Posterior vena cava (tissue), 2 donors: ENCODE measurements at regions not wholly inside any gene's neighbourhood (a gene's known extent, or its start where the extent isn't known, plus 50 kb on each side); places are given as distances from the start of the nearest gene placed in this dataset.

ENCODE experiments used
- DNase-seq: peaks from one replicate; pipeline ENCODE4 v3.0.0-alpha.2; 2020; ENCODE audit warnings: low spot score
- intact Hi-C, 2 donors: fragments of 100-400 bp; cut with DNase I; formaldehyde crosslinking; loops; one replicate each; pipeline versions ENCODE4 v1.14.1 to v1.14.2; 2022 to 2023
- donor health status: DM: yes; HTN: yes; CAD: no.
- donor health status: DM: yes; HTN: yes; CAD: no.

DNA sequence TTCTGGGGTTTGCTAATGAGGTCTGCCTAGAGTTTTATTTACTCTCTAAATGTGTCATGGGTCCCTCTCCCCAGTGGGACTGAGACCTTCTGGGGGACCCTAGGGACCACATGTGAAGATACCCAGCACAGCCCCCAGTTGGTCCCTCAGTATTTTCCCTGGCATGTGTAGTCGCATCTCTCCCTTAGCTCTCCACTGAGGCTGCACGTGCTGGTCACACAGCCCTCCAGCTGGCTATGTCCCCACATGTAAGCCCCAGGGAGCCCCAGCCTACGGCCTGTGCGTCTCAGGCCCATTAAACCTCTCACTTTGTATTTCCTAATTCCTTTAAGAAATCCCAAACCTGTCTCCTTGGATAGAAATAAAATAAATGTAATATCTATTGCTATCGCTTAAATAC is 189.6 kb upstream of the TSHZ3 start:
- no peak for DNase-seq
- intact Hi-C loops, result no loop called here

GRCh38 chr19:31539386-31539785 is 190.2 kb upstream of the TSHZ3 start:
- intact Hi-C loops, result no loop called here

GRCh38 chr19:31541396-31541795 is 192.2 kb upstream of the TSHZ3 start:
- intact Hi-C loops, result no loop called here
- no peak for DNase-seq

More at GRCh38 chr19:31539386-31539785, 190.2 kb upstream of the TSHZ3 start:
- no peak for DNase-seq

DNA sequence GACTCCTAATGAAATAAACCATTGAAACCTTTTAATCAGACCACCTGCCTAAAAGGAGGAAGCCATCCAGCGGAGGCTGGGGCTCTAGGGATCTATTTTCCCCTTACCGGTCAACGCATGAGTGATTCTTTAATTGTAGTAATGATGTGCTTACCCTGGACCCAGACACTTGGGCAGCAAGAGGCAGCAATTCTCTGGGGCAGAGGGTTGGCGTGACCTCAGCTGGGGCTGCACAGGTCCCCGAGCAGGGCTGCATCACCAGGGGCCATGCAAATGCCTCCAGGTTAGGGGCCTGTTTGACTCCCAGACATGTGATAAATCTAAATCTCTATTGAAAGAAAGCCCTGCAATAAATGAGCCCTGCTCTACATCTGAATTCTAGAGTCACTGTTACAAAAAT is 194.2 kb upstream of the TSHZ3 start:
- no peak for DNase-seq
- intact Hi-C loops, result no loop called here

- intact Hi-C loops, result no loop called here
- DNase-seq, result no peak
Observed at GRCh38 chr19:31545777-31546176, 196.5 kb upstream of the TSHZ3 start.

- no peak for DNase-seq
- intact Hi-C loops, result no loop called here
Observed at GRCh38 chr19:31546205-31546960, 197.1 kb upstream of the TSHZ3 start.

- intact Hi-C loops, result no loop called here
- DNase-seq, result no peak
Observed at GRCh38 chr19:31548941-31549340, 199.7 kb upstream of the TSHZ3 start.

DNA sequence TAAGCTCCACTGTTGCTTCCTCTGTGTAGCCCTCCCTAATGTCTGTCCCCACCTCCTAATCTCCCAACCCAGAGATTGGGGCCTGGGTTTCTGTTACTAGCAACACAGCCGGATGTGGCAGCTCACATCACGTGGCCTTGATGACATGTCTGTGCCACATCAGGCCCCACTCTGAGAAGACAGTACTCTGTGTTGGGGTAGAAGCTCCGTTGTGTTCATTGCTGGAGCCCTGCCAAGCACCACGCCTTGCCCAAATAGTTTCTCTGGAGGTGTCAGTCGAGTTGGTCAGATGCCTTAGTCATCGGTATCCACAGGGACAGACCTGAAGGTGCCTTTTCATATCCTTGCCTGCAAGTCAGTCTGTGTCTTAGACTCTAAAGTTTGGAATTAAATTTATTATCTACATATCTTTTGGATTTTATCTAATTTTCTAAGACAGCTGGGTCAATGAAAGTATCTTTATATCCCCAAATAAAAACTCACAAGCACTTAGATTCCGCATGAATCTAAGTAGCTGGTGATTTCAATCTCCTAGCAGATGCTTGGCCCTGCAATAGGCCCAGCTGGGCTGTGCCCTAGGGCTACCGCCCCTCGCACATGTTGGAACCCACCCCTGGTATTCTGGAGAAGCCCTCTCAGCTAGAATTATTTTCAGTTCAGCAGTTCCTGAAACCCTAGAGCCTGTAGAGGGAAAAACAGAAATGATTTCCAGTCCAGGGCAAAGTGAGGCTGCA is 204.0 kb upstream of the TSHZ3 start:
- no peak for DNase-seq
- intact Hi-C loops, result no loop called here

DNA sequence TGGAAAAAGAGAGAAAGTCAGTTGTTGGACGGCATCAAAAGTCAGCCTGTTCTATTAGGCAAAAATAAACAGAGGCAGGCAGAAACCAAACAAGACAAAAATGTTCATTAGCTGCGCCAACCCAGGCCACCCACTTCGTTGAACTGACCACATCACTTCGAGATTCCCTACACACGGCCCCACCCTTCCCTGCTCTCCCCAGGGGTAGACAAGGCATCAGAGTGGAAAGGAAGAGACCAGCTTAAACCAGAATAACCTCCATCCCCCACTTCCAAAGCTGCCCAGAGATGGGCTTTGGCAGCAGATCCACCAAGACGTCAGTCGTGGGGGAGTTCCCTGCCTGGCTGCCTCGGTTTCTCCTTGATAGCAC is 204.6 kb upstream of the TSHZ3 start:
- no peak for DNase-seq
- intact Hi-C loops, result no loop called here

DNA sequence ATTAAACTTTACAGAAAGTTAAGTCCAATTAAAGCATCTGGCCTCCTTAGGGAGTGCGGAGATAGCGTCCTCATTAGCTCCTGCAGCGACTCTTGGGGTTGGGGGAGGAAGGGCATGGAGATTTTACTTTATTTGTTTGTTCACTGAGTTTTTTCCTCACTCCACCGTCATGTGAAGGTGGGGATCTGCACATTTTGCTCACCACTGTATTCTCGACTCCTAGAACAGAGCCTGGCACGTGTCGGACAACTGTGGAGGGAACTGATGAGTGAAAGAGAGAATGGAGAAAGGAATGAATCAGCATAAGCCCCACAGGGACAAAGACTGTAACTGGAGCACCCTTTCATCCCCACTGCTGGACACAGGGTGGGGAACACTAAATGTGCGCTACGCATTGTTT is 205.1 kb upstream of the TSHZ3 start:
- DNase-seq, result no peak
- intact Hi-C loops, result no loop called here

DNA sequence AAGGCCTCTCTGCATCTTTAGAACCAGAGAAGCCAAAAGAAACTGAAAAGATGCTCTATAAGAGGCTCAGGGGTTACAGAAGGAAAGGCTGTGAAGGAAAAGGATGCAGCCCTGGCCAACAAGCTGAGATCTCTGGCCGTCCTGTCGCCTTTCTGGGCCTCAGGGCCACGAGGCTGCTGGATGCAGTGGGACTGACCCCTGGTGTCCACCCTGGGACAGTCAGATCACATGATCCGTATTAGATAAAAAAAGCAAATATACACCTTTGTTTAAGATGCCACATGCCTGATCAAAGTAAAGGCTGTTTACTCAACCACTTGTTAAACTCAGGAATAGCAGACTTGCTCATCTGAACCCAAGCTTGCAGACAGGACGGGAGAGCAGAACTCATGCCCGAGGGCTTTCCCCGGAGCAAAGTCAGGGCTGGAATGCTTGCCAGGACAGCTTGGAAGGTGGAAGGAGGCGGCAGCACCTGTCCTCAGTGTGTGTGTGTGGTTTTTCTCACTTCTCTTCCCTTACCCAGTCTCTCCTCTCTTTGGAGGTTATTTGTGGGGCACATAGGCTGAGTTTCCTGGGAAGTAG is 206.5 kb upstream of the TSHZ3 start:
- DNase-seq, result no peak
- intact Hi-C loops, result no loop called here

- intact Hi-C loops, result no loop called here
Observed at GRCh38 chr19:31559494-31559893, 210.3 kb upstream of the TSHZ3 start.

DNA sequence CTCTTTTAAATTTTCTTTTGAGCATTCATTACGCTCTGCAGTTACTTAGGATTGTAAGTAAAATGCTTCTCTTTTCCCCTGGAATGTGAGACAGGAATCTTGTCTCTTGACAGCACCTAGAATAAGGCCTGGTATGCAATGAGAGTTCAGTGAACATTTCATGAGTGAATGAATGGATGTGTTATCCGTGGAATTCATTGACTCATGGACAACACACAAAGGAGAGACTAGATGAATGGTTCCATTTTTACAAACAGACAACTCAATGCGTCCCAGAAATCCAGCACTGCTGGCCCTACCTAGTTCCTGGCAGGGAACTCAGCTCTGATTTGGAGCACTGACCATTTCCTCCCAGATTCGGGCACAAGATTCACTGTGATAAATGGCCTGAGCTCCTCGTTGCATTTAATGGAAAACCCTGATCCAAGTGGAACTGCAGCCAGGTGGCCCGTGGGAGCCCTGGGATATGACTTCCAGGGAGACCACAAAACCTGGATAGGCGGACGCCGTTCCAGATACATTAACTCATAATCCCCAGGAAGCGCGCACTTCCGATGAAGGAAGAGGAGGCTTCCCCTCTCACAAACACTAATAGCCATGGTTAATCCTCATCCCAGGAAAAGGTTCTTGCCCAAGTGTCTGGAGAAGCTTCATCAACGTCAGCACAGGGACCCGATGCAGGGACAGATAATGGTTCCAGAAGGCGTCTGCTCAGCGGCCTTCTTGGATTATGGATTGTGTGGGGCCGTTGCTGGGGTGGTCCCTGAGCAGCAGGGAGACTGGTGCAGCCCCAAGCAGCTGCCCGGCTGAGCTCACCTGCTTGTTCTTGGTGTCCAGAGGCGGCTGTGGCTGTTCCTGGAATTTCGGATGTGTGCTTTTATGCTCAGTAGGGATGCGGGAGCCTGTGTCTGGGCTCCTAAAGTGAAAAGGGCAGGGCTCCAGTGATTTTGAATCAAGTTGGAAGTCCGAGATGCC is 211.1 kb upstream of the TSHZ3 start:
- intact Hi-C loops, result no loop called here
- DNase-seq, result no peak

More at GRCh38 chr19:31559494-31559893, 210.3 kb upstream of the TSHZ3 start:
- no peak for DNase-seq

DNA sequence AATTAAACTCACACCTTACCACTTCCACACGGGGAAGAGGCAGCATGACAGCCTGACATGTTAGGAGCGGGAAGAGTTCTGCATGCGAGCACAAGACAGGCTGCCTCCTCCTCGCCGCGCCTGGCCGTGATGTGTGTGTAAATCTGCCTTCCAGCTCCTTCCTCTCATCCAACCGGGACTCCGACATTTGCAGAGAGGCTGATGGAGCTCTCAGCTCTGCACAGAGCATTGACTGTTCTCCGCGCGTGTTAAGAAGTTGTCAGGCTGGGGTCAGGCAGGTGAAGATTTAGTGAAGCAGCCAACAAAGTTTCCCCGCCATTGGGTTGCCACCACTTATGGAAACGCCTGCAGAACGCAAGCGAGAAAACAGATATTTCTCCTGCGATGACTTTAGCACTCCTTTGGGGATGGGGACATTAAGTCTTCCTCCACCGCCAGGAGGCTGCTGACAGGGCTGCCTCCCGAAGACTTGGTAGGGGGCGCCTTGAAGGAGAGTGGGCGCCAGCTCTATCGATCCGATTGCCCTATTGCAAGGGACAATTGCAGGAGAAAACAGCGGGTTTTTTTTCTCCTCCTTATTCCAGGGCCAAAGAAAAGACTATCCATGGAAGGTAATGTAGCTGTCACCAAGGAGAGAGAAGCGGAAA is 213.9 kb upstream of the TSHZ3 start:
- intact Hi-C loops, result no loop called here
- no peak for DNase-seq

- intact Hi-C loops, result no loop called here
- DNase-seq, result no peak
Observed at GRCh38 chr19:31567776-31568175, 218.5 kb upstream of the TSHZ3 start.

- DNase-seq, result no peak
- intact Hi-C loops, result no loop called here
Observed at GRCh38 chr19:31568724-31569123, 219.5 kb upstream of the TSHZ3 start.

GRCh38 chr19:31570718-31571117 is 221.5 kb upstream of the TSHZ3 start:
- intact Hi-C loops, result no loop called here

GRCh38 chr19:31572102-31572975 is 223.1 kb upstream of the TSHZ3 start:
- DNase-seq, result no peak
- intact Hi-C loops, result no loop called here

More at GRCh38 chr19:31570718-31571117, 221.5 kb upstream of the TSHZ3 start:
- DNase-seq, result no peak
